ENCODE measurements at regions not wholly inside any gene's neighbourhood (a gene's known extent, or its start where the extent isn't known, plus 50 kb on each side); places are given as distances from the start of the nearest gene placed in this dataset.

GRCh38 chr16:9016824-9017223 lies 53.1 kb upstream of the USP7 start:
- TF ChIP-seq CTCF (IDR thresholded peaks at IDR 0.05) (no peak), POLR2A (IDR thresholded peaks at IDR 0.05) (no peak)

All from adrenal gland (tissue), 5 donors.